Mesenchymal stem cell (in vitro differentiated cells and primary cell): ENCODE measurements at regions not wholly inside any gene's neighbourhood (a gene's known extent, or its start where the extent isn't known, plus 50 kb on each side); places are given as distances from the start of the nearest gene placed in this dataset.
"Not testable (repeated sequence)": the region's sequence is repeated elsewhere in the genome, so short reads cannot be mapped to it uniquely, and the experiment has no call there.

ENCODE experiments used
- DNase-seq: peaks from one replicate; pipeline ENCODE4 v3.0.0-alpha.2; 2013
- H2AFZ ChIP-seq: one replicate; pipeline ENCODE4 v1.6.1; 2013; ENCODE audit warnings: low read depth, mild to moderate bottlenecking, control low read depth, inconsistent platforms, low read length, moderate library complexity
- H2AK5ac ChIP-seq: 2 replicates; pipeline ENCODE4 v1.6.1; 2013; ENCODE audit warnings: low read length, moderate library complexity, mild to moderate bottlenecking, inconsistent platforms; ENCODE audit not compliant: severe bottlenecking
- H2BK120ac ChIP-seq: one replicate; pipeline ENCODE4 v1.6.1; 2013; ENCODE audit warnings: low read depth, mild to moderate bottlenecking, inconsistent platforms, low read length, moderate library complexity
- H2BK12ac ChIP-seq, 2 experiments: one replicate each; pipeline ENCODE4 v1.6.1; 2013; ENCODE audit warnings: inconsistent platforms in 2 of 2, low read length in 2 of 2, mild to moderate bottlenecking in 2 of 2, moderate library complexity in 2 of 2, control low read depth in 1 of 2
- H2BK15ac ChIP-seq: one replicate; pipeline ENCODE4 v1.6.1; 2013; ENCODE audit warnings: mild to moderate bottlenecking, low read depth, inconsistent platforms; ENCODE audit not compliant: poor library complexity, severe bottlenecking
- H2BK5ac ChIP-seq: 2 replicates; pipeline ENCODE4 v1.6.1; 2013; ENCODE audit warnings: low read depth, mild to moderate bottlenecking, low read length, control low read depth, inconsistent platforms; ENCODE audit not compliant: poor library complexity, severe bottlenecking
- H3K14ac ChIP-seq, 2 experiments: one replicate each; pipeline ENCODE4 v1.6.1; 2013; ENCODE audit warnings: inconsistent platforms in 2 of 2, low read length in 2 of 2, control low read depth in 1 of 2, mild to moderate bottlenecking in 1 of 2, moderate library complexity in 1 of 2
- H3K18ac ChIP-seq, 2 experiments: one replicate each; pipeline ENCODE4 v1.6.1; 2013; ENCODE audit warnings: inconsistent platforms in 2 of 2, low read length in 2 of 2, control low read depth in 1 of 2, low read depth in 1 of 2, mild to moderate bottlenecking in 1 of 2
- H3K23ac ChIP-seq, 2 experiments: one replicate each; pipeline ENCODE4 v1.6.1; 2013; ENCODE audit warnings: inconsistent platforms in 2 of 2, low read length in 2 of 2, mild to moderate bottlenecking in 2 of 2, moderate library complexity in 2 of 2, control low read depth in 1 of 2
- H3K27ac ChIP-seq: 2 replicates; pipeline ENCODE4 v1.5.1; 2013; ENCODE audit warnings: mild to moderate bottlenecking, moderate library complexity, low read length, control low read depth, inconsistent platforms; ENCODE audit not compliant: poor library complexity, severe bottlenecking
- H3K27me3 ChIP-seq, 2 experiments: 2 replicates each; pipeline versions ENCODE4 v1.6.1 to v1.7.0; 2013; ENCODE audit warnings: low read length in 2 of 2, mild to moderate bottlenecking in 2 of 2, moderate library complexity in 2 of 2, control low read depth in 1 of 2, inconsistent platforms in 1 of 2; ENCODE audit not compliant: control insufficient read depth in 1 of 2, insufficient read depth in 1 of 2
- H3K36me3 ChIP-seq, 2 experiments: 2 replicates each; pipeline versions ENCODE4 v1.6.1 to v1.7.0; 2013; ENCODE audit warnings: low read length in 2 of 2, control low read depth in 1 of 2, inconsistent platforms in 1 of 2, low read depth in 1 of 2, mild to moderate bottlenecking in 1 of 2; ENCODE audit not compliant: insufficient read depth in 2 of 2, control insufficient read depth in 1 of 2
- H3K4ac ChIP-seq, 2 experiments: one replicate each; pipeline ENCODE4 v1.6.1; 2013; ENCODE audit warnings: inconsistent platforms in 2 of 2, low read length in 2 of 2, mild to moderate bottlenecking in 2 of 2, moderate library complexity in 2 of 2, control low read depth in 1 of 2, low read depth in 1 of 2
- H3K4me1 ChIP-seq: 2 replicates; pipeline ENCODE4 v1.6.1; 2013; ENCODE audit warnings: low read depth, low read length, control low read depth; ENCODE audit not compliant: control insufficient read depth, insufficient read depth
- H3K4me2 ChIP-seq: 2 replicates; pipeline ENCODE4 v1.6.1; 2013; ENCODE audit warnings: low read length, mild to moderate bottlenecking, inconsistent platforms; ENCODE audit not compliant: poor library complexity, severe bottlenecking
- H3K4me3 ChIP-seq, 2 experiments: 2 replicates each; pipeline versions ENCODE4 v1.5.1 to v1.7.0; 2013; ENCODE audit warnings: low read length in 2 of 2, mild to moderate bottlenecking in 2 of 2, control low read depth in 1 of 2, low read depth in 1 of 2; ENCODE audit not compliant: insufficient read depth in 1 of 2
- H3K79me1 ChIP-seq: replicated peaks from 2 replicates; pipeline ENCODE4 v1.6.1; 2013; ENCODE audit warnings: mild to moderate bottlenecking, control low read depth, low read length, inconsistent platforms; ENCODE audit not compliant: poor library complexity, severe bottlenecking
- H3K9ac ChIP-seq: 2 replicates; pipeline ENCODE4 v1.7.0; 2013; ENCODE audit warnings: mild to moderate bottlenecking, low read length, moderate library complexity
- H3K9me3 ChIP-seq: 2 replicates; pipeline ENCODE4 v1.7.0; 2013; ENCODE audit warnings: mild to moderate bottlenecking, low read length; ENCODE audit not compliant: control insufficient read depth
- H4K8ac ChIP-seq: one replicate; pipeline ENCODE4 v1.6.1; 2013; ENCODE audit warnings: inconsistent platforms, mild to moderate bottlenecking, low read length, moderate library complexity
- H4K91ac ChIP-seq: one replicate; pipeline ENCODE4 v1.6.1; 2013; ENCODE audit warnings: mild to moderate bottlenecking, low read length, inconsistent platforms
- WGBS: methylation state at CpG from one replicate; pipeline ENCODE4 v1.1.7; 2013; ENCODE audit warnings: mixed read lengths; 5-methylcytosine and 5-hydroxymethylcytosine counted together

- H2BK5ac ChIP-seq = no peak overlapping the region
- H3K9ac ChIP-seq = no peak overlapping the region
- no peaks in the 10 kb centered on the region for H3K27me3 ChIP-seq
- no peak for DNase-seq
- no peaks in the 10 kb centered on the region for H3K79me1 ChIP-seq
- no peak overlapping the region for H2BK15ac ChIP-seq
- no peak overlapping the region for H3K23ac ChIP-seq
- H4K8ac ChIP-seq = no peak overlapping the region
- no peak overlapping the region for H3K4me3 ChIP-seq
- H3K36me3 ChIP-seq = no peaks in the 10 kb centered on the region
- H2BK12ac ChIP-seq = no peak overlapping the region
- no peak overlapping the region for H3K14ac ChIP-seq
- H3K27ac ChIP-seq = no peak overlapping the region
- peaks cover 7% of the 10 kb centered on the region for H3K9me3 ChIP-seq
- no peak overlapping the region for H2AK5ac ChIP-seq
- peaks cover 10% of the 10 kb centered on the region for H3K4me1 ChIP-seq
- H2BK120ac ChIP-seq = no peak overlapping the region
- H3K4me2 ChIP-seq = no peak overlapping the region
- H2AFZ ChIP-seq = no peak overlapping the region
- 82% methylated on average over 4 of the region's 4 CpGs for WGBS
- no peak overlapping the region for H4K91ac ChIP-seq
- no peak overlapping the region for H3K4ac ChIP-seq
- H3K18ac ChIP-seq = no peak overlapping the region
These were observed 75.1 kb downstream of the WSB1 start for GRCh38 chr17:27368980-27369379.

GRCh38 chr17:27370776-27371175 lies 76.9 kb downstream of the WSB1 start:
- no peak for DNase-seq
- H3K4me3 ChIP-seq = no peak overlapping the region
- no peak overlapping the region for H2AK5ac ChIP-seq
- no peaks in the 10 kb centered on the region for H3K27me3 ChIP-seq
- H4K8ac ChIP-seq = no peak overlapping the region
- H3K79me1 ChIP-seq = no peaks in the 10 kb centered on the region
- no peak overlapping the region for H4K91ac ChIP-seq
- no peak overlapping the region for H3K4me2 ChIP-seq
- no peaks in the 10 kb centered on the region for H3K36me3 ChIP-seq
- H2BK15ac ChIP-seq = no peak overlapping the region
- no peak overlapping the region for H2BK120ac ChIP-seq
- no peak overlapping the region for H2BK12ac ChIP-seq
- H3K14ac ChIP-seq = no peak overlapping the region
- H3K23ac ChIP-seq = no peak overlapping the region
- H3K4ac ChIP-seq = no peak overlapping the region
- H3K18ac ChIP-seq = no peak overlapping the region
- no peak overlapping the region for H2AFZ ChIP-seq
- no peak overlapping the region for H3K27ac ChIP-seq
- peaks cover 7% of the 10 kb centered on the region for H3K9me3 ChIP-seq
- H2BK5ac ChIP-seq = no peak overlapping the region
- 67% methylated on average over 1 of the region's 1 CpG for WGBS
- H3K9ac ChIP-seq = no peak overlapping the region
- H3K4me1 ChIP-seq = peaks cover 4% of the 10 kb centered on the region

GRCh38 chr17:27373695-27374094 lies 79.8 kb downstream of the WSB1 start:
- not testable (repeated sequence) for H2AK5ac ChIP-seq, H3K27me3 ChIP-seq, H2BK15ac ChIP-seq, H2BK12ac ChIP-seq, H3K4me1 ChIP-seq, H3K4me3 ChIP-seq, H3K9ac ChIP-seq, H3K9me3 ChIP-seq, H3K79me1 ChIP-seq, H4K8ac ChIP-seq, H4K91ac ChIP-seq, DNase-seq, H2BK5ac ChIP-seq, H3K18ac ChIP-seq, H3K4ac ChIP-seq, H3K4me2 ChIP-seq, H2AFZ ChIP-seq, H3K27ac ChIP-seq, H3K36me3 ChIP-seq, H3K23ac ChIP-seq, H2BK120ac ChIP-seq, H3K14ac ChIP-seq

- H2AK5ac ChIP-seq = no peak overlapping the region
- no peak overlapping the region for H2BK5ac ChIP-seq
- no peak overlapping the region for H3K4ac ChIP-seq
- no peaks in the 10 kb centered on the region for H3K36me3 ChIP-seq
- no peak overlapping the region for H3K4me3 ChIP-seq
- no peak overlapping the region for H3K18ac ChIP-seq
- peaks cover 15% of the 10 kb centered on the region for H3K4me1 ChIP-seq
- H4K8ac ChIP-seq = no peak overlapping the region
- H3K27ac ChIP-seq = no peak overlapping the region
- 62% methylated on average over 3 of the region's 5 CpGs for WGBS
- no peaks in the 10 kb centered on the region for H3K79me1 ChIP-seq
- H3K14ac ChIP-seq = no peak overlapping the region
- H4K91ac ChIP-seq = no peak overlapping the region
- H3K9ac ChIP-seq = peak overlapping the region; percentile 47
- no peak overlapping the region for H2BK15ac ChIP-seq
- H3K4me2 ChIP-seq = no peak overlapping the region
- no peak overlapping the region for H2BK120ac ChIP-seq
- no peaks in the 10 kb centered on the region for H3K9me3 ChIP-seq
- no peak overlapping the region for H2AFZ ChIP-seq
- peaks cover 0 to 3% of the 10 kb centered on the region in 2 experiments for H3K27me3 ChIP-seq
- H2BK12ac ChIP-seq = no peak overlapping the region
- DNase-seq = no peak
- H3K23ac ChIP-seq = no peak overlapping the region
These were observed 79.4 kb upstream of the KSR1 start for GRCh38 chr17:27376637-27377547.
